ENCODE measurements at regions not wholly inside any gene's neighbourhood (a gene's known extent, or its start where the extent isn't known, plus 50 kb on each side); places are given as distances from the start of the nearest gene placed in this dataset.

DNA sequence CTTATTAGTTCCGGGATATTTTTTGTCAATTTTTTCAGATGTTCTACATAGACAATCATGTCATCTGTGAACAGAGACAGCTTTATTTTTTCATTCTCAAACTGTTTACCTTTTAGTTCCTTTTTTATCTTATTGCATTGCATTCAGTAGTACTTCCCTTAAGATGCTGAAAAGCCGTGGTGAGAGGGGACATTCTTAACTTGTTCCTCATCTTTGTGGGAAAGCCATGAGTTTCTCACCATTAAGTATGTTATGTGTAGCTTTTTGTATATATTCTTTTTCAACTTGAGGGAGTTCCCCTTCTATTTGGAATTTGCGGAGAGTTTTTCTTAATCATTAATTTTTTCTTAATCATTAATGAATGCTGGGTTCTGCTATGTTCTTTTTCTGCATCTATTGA, 1727.1 kb upstream of the SEL1L start:
- 57 to 72% methylated on average over 3 of the region's 3 CpGs for WGBS, 2 donors

DNA sequence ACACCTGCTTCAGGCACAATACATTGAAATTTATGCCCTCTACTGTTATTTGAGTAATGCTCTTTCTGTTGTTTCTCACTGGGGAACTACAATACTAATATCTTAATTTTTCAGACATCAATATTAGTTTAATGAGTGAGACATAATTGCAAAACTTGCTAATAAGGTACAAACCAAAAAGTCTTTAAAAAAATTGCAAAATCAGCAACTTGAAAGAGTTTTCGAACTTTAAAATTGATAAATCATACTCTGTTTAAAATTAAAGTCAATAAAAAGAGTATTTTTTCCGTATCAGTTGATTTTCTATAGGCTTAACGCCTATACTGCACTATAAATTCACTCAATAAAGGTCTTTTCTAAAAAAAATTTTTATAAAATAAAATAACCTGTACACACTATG, 1735.9 kb upstream of the SEL1L start:
- Histone ChIP-seq H3K4me3 (no peak overlapping the region), H3K36me3 (ENCODE audit: control insufficient read depth in 4 of 4, insufficient read depth in 4 of 4, low read length in 4 of 4) (no peaks in the 10 kb centered on the region), H3K27me3 (ENCODE audit: control insufficient read depth in 3 of 3, insufficient read depth in 3 of 3, low read length in 2 of 3) (no peaks in the 10 kb centered on the region), H3K9me3 (ENCODE audit: control insufficient read depth in 4 of 4, insufficient read depth in 3 of 4, low read length in 3 of 4) (no peaks in the 10 kb centered on the region), H3K9ac (ENCODE audit: insufficient read depth in 1 of 2, low read length in 2 of 2) (no peak overlapping the region), H3K4me1 (ENCODE audit: control insufficient read depth in 5 of 5, insufficient read depth in 5 of 5, low read length in 5 of 5) (peaks cover 0 to 2% (median 0%) of the 10 kb centered on the region in 5 donors), H3K27ac (ENCODE audit: low read depth in 1 of 2, low read length in 1 of 2) (no peak overlapping the region)
- DNase-seq (no peak), ATAC-seq (ENCODE audit: insufficient read depth, low FRiP score) (no peak)
- TF ChIP-seq, protein P1, sequence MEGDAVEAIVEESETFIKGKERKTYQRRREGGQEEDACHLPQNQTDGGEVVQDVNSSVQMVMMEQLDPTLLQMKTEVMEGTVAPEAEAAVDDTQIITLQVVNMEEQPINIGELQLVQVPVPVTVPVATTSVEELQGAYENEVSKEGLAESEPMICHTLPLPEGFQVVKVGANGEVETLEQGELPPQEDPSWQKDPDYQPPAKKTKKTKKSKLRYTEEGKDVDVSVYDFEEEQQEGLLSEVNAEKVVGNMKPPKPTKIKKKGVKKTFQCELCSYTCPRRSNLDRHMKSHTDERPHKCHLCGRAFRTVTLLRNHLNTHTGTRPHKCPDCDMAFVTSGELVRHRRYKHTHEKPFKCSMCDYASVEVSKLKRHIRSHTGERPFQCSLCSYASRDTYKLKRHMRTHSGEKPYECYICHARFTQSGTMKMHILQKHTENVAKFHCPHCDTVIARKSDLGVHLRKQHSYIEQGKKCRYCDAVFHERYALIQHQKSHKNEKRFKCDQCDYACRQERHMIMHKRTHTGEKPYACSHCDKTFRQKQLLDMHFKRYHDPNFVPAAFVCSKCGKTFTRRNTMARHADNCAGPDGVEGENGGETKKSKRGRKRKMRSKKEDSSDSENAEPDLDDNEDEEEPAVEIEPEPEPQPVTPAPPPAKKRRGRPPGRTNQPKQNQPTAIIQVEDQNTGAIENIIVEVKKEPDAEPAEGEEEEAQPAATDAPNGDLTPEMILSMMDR (IDR thresholded peaks at IDR 0.05; ENCODE audit: control extremely low read depth, extremely low read depth), result no peak
- 79 to 91% methylated on average over 3 of the region's 3 CpGs for WGBS, 2 donors

More for the DNA sequence above, 1727.1 kb upstream of the SEL1L start:
- Histone ChIP-seq H3K36me3 (ENCODE audit: control insufficient read depth in 4 of 4, insufficient read depth in 4 of 4, low read length in 4 of 4) (no peaks in the 10 kb centered on the region), H3K9me3 (ENCODE audit: control insufficient read depth in 4 of 4, insufficient read depth in 3 of 4, low read length in 3 of 4) (no peaks in the 10 kb centered on the region), H3K27me3 (ENCODE audit: control insufficient read depth in 3 of 3, insufficient read depth in 3 of 3, low read length in 2 of 3) (no peaks in the 10 kb centered on the region), H3K4me3 (no peak overlapping the region), H3K4me1 (ENCODE audit: control insufficient read depth in 5 of 5, insufficient read depth in 5 of 5, low read length in 5 of 5) (no peaks in the 10 kb centered on the region), H3K27ac (ENCODE audit: low read depth in 1 of 2, low read length in 1 of 2) (no peak overlapping the region), H3K9ac (ENCODE audit: insufficient read depth in 1 of 2, low read length in 2 of 2) (no peak overlapping the region)
- TF ChIP-seq, protein P1 (IDR thresholded peaks at IDR 0.05; ENCODE audit: control extremely low read depth, extremely low read depth), result no peak
- ATAC-seq (ENCODE audit: insufficient read depth, low FRiP score) (no peak), DNase-seq (no peak)

DNA sequence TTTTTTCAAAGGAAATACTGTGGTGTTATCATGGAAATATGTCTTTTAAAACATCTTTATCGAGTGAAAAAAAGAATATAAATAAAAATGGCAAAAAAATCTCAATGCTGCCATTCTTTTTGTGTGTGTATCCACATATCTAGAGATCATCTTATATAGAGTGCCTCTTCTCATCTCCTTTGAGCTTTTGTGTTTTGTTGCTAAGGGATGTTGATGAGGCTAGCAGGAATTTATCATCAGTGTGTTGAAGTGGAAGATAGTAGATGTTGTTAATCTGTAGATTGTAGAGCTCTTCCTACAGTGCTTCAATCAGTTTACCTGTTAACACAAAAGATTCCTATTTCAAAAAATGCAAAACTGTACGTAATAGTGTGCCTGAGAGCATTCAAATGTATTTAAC, 1738.0 kb upstream of the SEL1L start:
- Histone ChIP-seq H3K9ac (ENCODE audit: insufficient read depth in 1 of 2, low read length in 2 of 2) (no peak overlapping the region), H3K4me1 (ENCODE audit: control insufficient read depth in 5 of 5, insufficient read depth in 5 of 5, low read length in 5 of 5) (no peaks in the 10 kb centered on the region), H3K9me3 (ENCODE audit: control insufficient read depth in 4 of 4, insufficient read depth in 3 of 4, low read length in 3 of 4) (no peaks in the 10 kb centered on the region), H3K4me3 (no peak overlapping the region), H3K27ac (ENCODE audit: low read depth in 1 of 2, low read length in 1 of 2) (no peak overlapping the region), H3K36me3 (ENCODE audit: control insufficient read depth in 4 of 4, insufficient read depth in 4 of 4, low read length in 4 of 4) (no peaks in the 10 kb centered on the region), H3K27me3 (ENCODE audit: control insufficient read depth in 3 of 3, insufficient read depth in 3 of 3, low read length in 2 of 3) (no peaks in the 10 kb centered on the region)
- WGBS, 2 donors, result 70 to 86% methylated on average over 2 of the region's 2 CpGs
- TF ChIP-seq, protein P1 (IDR thresholded peaks at IDR 0.05; ENCODE audit: control extremely low read depth, extremely low read depth), result no peak
- ATAC-seq (ENCODE audit: insufficient read depth, low FRiP score) (no peak), DNase-seq (no peak)

DNA sequence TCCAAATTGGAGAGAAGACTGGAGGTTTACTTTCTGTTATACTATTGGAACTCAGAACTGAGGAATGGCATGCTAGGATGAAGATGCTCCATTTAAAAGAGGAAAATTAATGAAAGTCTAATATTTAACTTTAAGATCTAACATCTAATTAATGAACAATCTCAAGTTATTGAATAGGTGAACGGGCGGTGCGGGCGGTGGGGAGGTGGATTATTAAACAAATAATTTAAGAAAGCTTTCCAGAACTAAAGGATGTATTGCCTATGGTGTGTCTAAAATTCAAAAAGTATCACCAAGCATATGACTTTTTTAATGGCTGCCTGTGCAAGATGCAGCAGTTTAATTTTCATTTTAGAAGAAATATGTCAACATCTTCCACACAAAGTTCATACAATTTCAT, 1747.1 kb upstream of the SEL1L start:
- no peaks in the 10 kb centered on the region for H3K4me1 ChIP-seq (ENCODE audit: control insufficient read depth in 5 of 5, insufficient read depth in 5 of 5, low read length in 5 of 5)
- DNase-seq (no peak), ATAC-seq (ENCODE audit: insufficient read depth, low FRiP score) (no peak)
- H3K9ac ChIP-seq (ENCODE audit: insufficient read depth in 1 of 2, low read length in 2 of 2), result no peak overlapping the region
- no peaks in the 10 kb centered on the region for H3K36me3 ChIP-seq (ENCODE audit: control insufficient read depth in 4 of 4, insufficient read depth in 4 of 4, low read length in 4 of 4)
- TF ChIP-seq, protein P1 (IDR thresholded peaks at IDR 0.05; ENCODE audit: control extremely low read depth, extremely low read depth), result no peak
- H3K27me3 ChIP-seq (ENCODE audit: control insufficient read depth in 3 of 3, insufficient read depth in 3 of 3, low read length in 2 of 3), result no peaks in the 10 kb centered on the region
- H3K4me3 ChIP-seq, result no peak overlapping the region
- WGBS, 2 donors, result 98% methylated on average over 4 of the region's 4 CpGs
- no peak overlapping the region for H3K27ac ChIP-seq (ENCODE audit: low read depth in 1 of 2, low read length in 1 of 2)
- no peaks in the 10 kb centered on the region for H3K9me3 ChIP-seq (ENCODE audit: control insufficient read depth in 4 of 4, insufficient read depth in 3 of 4, low read length in 3 of 4)
